Activated CD8-positive, alpha-beta memory T cell treated with anti-CD3 and anti-CD28 coated beads, Interleukin-2, amount 10 ng/mL, durations not matched to agents 7 days and 5 days (primary cell): ENCODE measurements at regions not wholly inside any gene's neighbourhood (a gene's known extent, or its start where the extent isn't known, plus 50 kb on each side); places are given as distances from the start of the nearest gene placed in this dataset.
"Not testable (repeated sequence)": the region's sequence is repeated elsewhere in the genome, so short reads cannot be mapped to it uniquely, and the experiment has no call there.

Source experiments
- ATAC-seq: fragments of 150-1000 bp; cut with Tn5 transposase; one replicate; pipeline ENCODE4 v1.10.0; 2021; ENCODE audit warnings: moderate library complexity
- CTCF ChIA-PET: fragments of 350-600 bp; sonication (Branson Sonifier 250); formaldehyde crosslinking; loops from one replicate; lab custom pipeline; 2021; ENCODE audit warnings: antibody characterized with exemption; lab: Charles Lee
- DNase-seq: peaks from one replicate; pipeline ENCODE4 v3.0.0-alpha.2; 2020
- H3K27ac Mint-ChIP-seq: one replicate; pipeline ENCODE4 v1.8.0; 2021; ENCODE audit warnings: mild to moderate bottlenecking, mixed read lengths
- H3K27me3 Mint-ChIP-seq: one replicate; pipeline ENCODE4 v1.8.0; 2021; ENCODE audit warnings: mixed read lengths
- H3K36me3 Mint-ChIP-seq: one replicate; pipeline ENCODE4 v1.8.0; 2021; ENCODE audit warnings: mild to moderate bottlenecking, mixed read lengths
- H3K4me1 Mint-ChIP-seq: one replicate; pipeline ENCODE4 v1.8.0; 2021; ENCODE audit warnings: mixed read lengths
- H3K4me3 Mint-ChIP-seq: one replicate; pipeline ENCODE4 v1.8.0; 2021; ENCODE audit warnings: mild to moderate bottlenecking, moderate library complexity, mixed read lengths
- H3K9me3 Mint-ChIP-seq: one replicate; pipeline ENCODE4 v1.8.0; 2022; ENCODE audit warnings: low read depth, mixed read lengths

GRCh38 chr10:53485422-53485821 lies 712.8 kb upstream of the MBL2 start:
- H3K27ac Mint-ChIP-seq, H3K4me1 Mint-ChIP-seq: not testable (repeated sequence)

DNA sequence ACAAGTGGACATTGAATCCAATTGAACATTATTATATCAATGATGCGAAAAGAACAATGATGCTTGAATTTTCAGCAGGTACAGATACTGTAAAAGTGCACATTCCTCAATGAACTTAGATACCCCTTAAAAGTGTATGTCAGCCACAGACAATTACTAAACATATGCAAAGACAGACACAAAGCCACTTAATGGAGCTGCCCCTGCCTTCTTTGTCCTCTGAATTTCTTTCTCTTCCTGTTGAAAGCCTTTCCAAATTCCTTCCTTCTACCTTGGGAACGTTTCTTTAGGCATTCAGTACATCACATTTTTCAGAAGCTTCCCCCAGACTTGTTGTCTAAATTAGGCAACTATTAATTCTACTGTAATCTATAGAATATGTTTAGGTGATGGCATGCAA lies 706.8 kb upstream of the MBL2 start:
- Mint-ChIP-seq H3K27ac (no peak overlapping the region), H3K27me3 (no peaks in the 10 kb centered on the region), H3K9me3 (peaks cover 3% of the 10 kb centered on the region), H3K36me3 (no peaks in the 10 kb centered on the region), H3K4me1 (no peaks in the 10 kb centered on the region), H3K4me3 (no peak overlapping the region)
- CTCF ChIA-PET = no interaction called here
- DNase-seq (no peak), ATAC-seq (no peak)

More at GRCh38 chr10:53485422-53485821, 712.8 kb upstream of the MBL2 start:
- H3K4me3 Mint-ChIP-seq, H3K27me3 Mint-ChIP-seq, CTCF ChIA-PET, H3K36me3 Mint-ChIP-seq, DNase-seq, ATAC-seq: not testable (repeated sequence)
- H3K9me3 Mint-ChIP-seq = peaks cover 23% of the 10 kb centered on the region

DNA sequence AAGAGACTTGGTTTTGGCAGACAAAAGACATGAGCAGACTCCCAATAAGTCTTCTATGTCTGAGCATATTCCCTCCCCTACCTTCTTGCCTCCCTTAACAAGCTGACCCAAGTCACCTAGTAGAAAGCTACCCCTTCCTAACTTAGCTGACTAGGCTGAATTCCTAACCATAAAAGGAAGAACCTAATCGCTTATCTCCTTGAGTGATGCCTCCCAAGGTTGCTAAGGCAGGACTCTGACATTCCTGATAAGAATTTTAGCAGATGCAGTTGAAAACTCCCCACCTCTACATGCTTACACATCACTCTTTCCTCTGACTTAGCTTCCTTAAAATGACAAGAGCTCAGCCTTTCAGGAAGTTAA lies 704.7 kb upstream of the MBL2 start:
- no peaks in the 10 kb centered on the region for H3K27me3 Mint-ChIP-seq

GRCh38 chr10:53476650-53477312 lies 704.2 kb upstream of the MBL2 start:
- Mint-ChIP-seq H3K4me3 (no peak overlapping the region), H3K27ac (no peak overlapping the region), H3K4me1 (no peaks in the 10 kb centered on the region), H3K9me3 (peaks cover 5% of the 10 kb centered on the region), H3K27me3 (no peaks in the 10 kb centered on the region), H3K36me3 (no peaks in the 10 kb centered on the region)
- no peak for ATAC-seq
- DNase-seq = no peak
- CTCF ChIA-PET = no interaction called here

More for the DNA sequence above, 704.7 kb upstream of the MBL2 start:
- H3K9me3 Mint-ChIP-seq = peaks cover 5% of the 10 kb centered on the region
- H3K4me3 Mint-ChIP-seq = no peak overlapping the region
- no peak for ATAC-seq
- DNase-seq = no peak
- H3K27ac Mint-ChIP-seq = no peak overlapping the region
- CTCF ChIA-PET = no interaction called here
- no peaks in the 10 kb centered on the region for H3K36me3 Mint-ChIP-seq
- no peaks in the 10 kb centered on the region for H3K4me1 Mint-ChIP-seq

DNA sequence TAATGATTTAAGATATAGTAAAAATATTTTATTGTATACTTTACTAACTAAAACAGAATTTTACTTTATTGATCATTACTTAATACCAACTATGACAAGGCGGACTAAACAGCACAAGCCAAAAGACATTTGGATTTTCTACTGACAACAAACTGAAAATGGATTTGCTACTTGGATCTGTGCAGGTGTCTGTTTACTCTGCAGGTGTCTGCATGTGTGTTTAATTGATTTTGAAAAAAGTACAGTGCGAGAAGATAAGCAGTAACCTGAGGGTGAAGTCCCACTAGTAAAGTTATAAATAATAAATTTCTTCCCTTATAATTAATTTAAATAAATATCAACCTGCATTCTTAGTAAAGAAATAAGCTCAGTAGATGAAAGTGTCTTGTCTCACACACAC lies 696.8 kb upstream of the MBL2 start:
- Mint-ChIP-seq H3K36me3 (no peaks in the 10 kb centered on the region), H3K9me3 (peaks cover 9% of the 10 kb centered on the region), H3K4me3 (no peak overlapping the region), H3K4me1 (no peaks in the 10 kb centered on the region), H3K27ac (no peak overlapping the region), H3K27me3 (no peaks in the 10 kb centered on the region)
- no peak for DNase-seq
- CTCF ChIA-PET = no interaction called here
- no peak for ATAC-seq

- DNase-seq (no peak), ATAC-seq (no peak)
- CTCF ChIA-PET = no interaction called here
- Mint-ChIP-seq H3K27me3 (no peaks in the 10 kb centered on the region), H3K27ac (no peak overlapping the region), H3K4me1 (no peaks in the 10 kb centered on the region), H3K4me3 (no peak overlapping the region), H3K9me3 (peaks cover 13% of the 10 kb centered on the region), H3K36me3 (no peaks in the 10 kb centered on the region)
Observed at GRCh38 chr10:53463539-53463938, 691.0 kb upstream of the MBL2 start.

- DNase-seq = no peak
- ATAC-seq = no peak
Observed at GRCh38 chr10:53458007-53458406, 685.4 kb upstream of the MBL2 start.

DNA sequence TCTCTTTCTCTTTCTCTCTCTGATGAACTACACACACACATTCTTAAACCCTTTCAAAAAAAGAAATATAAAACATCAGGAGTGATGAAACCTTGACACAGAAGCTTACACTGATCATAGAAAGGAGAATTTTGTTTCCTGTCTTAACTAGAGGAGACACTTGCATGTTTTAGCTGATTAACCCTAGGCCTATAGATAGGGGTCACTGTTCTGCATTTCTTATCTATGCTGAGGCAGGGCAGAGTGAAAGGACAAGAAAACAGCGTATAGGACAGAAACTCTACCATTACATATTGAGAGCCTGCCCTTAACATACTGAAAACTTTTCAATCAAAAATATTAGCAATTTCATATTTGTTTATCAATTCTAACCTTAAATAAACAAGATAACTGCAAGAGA lies 680.6 kb upstream of the MBL2 start:
- no peak overlapping the region for H3K27ac Mint-ChIP-seq
- H3K36me3 Mint-ChIP-seq = no peaks in the 10 kb centered on the region
- no peaks in the 10 kb centered on the region for H3K4me1 Mint-ChIP-seq
- CTCF ChIA-PET = no interaction called here
- no peak for DNase-seq
- ATAC-seq = no peak
- no peak overlapping the region for H3K4me3 Mint-ChIP-seq
- H3K9me3 Mint-ChIP-seq = peaks cover 8% of the 10 kb centered on the region
- H3K27me3 Mint-ChIP-seq = no peaks in the 10 kb centered on the region

More at GRCh38 chr10:53458007-53458406, 685.4 kb upstream of the MBL2 start:
- Mint-ChIP-seq H3K27me3 (no peaks in the 10 kb centered on the region), H3K9me3 (peaks cover 2% of the 10 kb centered on the region), H3K4me3 (no peak overlapping the region), H3K27ac (no peak overlapping the region), H3K36me3 (no peaks in the 10 kb centered on the region), H3K4me1 (no peaks in the 10 kb centered on the region)
- CTCF ChIA-PET = no interaction called here

- Mint-ChIP-seq H3K9me3 (peaks cover 10% of the 10 kb centered on the region), H3K27me3 (no peaks in the 10 kb centered on the region), H3K4me1 (no peaks in the 10 kb centered on the region), H3K27ac (no peak overlapping the region), H3K36me3 (no peaks in the 10 kb centered on the region), H3K4me3 (no peak overlapping the region)
- ATAC-seq (no peak), DNase-seq (no peak)
- CTCF ChIA-PET = no interaction called here
Observed at GRCh38 chr10:53447576-53447975, 675.0 kb upstream of the MBL2 start.

- Mint-ChIP-seq H3K27me3 (no peaks in the 10 kb centered on the region), H3K4me1 (no peaks in the 10 kb centered on the region), H3K36me3 (no peaks in the 10 kb centered on the region), H3K27ac (no peak overlapping the region), H3K4me3 (no peak overlapping the region), H3K9me3 (peaks cover 7% of the 10 kb centered on the region)
- DNase-seq (no peak), ATAC-seq (no peak)
- CTCF ChIA-PET = no interaction called here
Observed at GRCh38 chr10:53441843-53442242, 669.3 kb upstream of the MBL2 start.

DNA sequence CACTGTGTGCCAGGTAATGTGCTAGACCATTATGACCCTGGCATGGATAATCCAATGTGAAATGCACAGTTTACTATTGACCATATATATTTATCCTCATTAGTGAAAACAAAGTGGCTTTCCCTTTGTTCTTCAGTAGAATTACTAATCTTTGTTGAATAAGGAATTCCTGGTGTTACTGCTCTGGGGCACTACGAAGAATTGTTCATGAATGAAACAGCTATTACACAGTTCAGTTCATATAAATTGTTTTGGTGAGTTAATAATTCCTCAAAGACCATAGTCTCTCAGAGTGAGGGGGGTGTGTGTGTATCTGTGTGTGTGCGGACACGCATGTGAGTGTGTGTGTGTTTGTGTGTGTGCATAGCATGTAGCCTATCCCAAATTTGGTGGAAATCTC lies 668.0 kb upstream of the MBL2 start:
- H3K9me3 Mint-ChIP-seq = peaks cover 10% of the 10 kb centered on the region

GRCh38 chr10:53439075-53439474 lies 666.5 kb upstream of the MBL2 start:
- ATAC-seq, DNase-seq, H3K4me3 Mint-ChIP-seq, H3K27ac Mint-ChIP-seq, H3K27me3 Mint-ChIP-seq, H3K36me3 Mint-ChIP-seq, H3K4me1 Mint-ChIP-seq, CTCF ChIA-PET, H3K9me3 Mint-ChIP-seq: not testable (repeated sequence)

More for the DNA sequence above, 668.0 kb upstream of the MBL2 start:
- H3K4me1 Mint-ChIP-seq = no peaks in the 10 kb centered on the region
- ATAC-seq (no peak), DNase-seq (no peak)
- H3K27ac Mint-ChIP-seq = no peak overlapping the region
- no peaks in the 10 kb centered on the region for H3K27me3 Mint-ChIP-seq
- no peaks in the 10 kb centered on the region for H3K36me3 Mint-ChIP-seq
- CTCF ChIA-PET = no interaction called here
- no peak overlapping the region for H3K4me3 Mint-ChIP-seq

DNA sequence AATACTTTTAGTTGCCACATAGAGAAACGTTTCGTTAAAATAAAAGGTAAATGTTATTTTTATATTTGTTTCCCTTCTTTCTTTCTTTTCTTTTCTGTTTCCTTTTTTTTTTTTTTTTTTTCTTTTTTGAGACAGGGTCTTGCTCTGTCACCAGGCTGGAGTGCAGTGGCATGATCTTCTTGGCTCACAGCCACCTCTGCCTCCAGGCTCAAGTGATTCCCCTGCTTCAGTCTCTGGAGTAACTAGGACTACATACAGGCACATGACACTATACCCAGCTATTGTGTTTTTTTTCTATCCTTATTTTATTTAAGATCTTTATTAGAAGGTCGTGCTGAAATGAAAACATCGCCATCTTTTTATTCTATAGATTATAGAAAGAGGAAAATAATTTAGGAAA lies 661.8 kb upstream of the MBL2 start:
- DNase-seq (no peak), ATAC-seq (no peak)
- Mint-ChIP-seq H3K9me3 (peaks cover 9% of the 10 kb centered on the region), H3K4me3 (no peak overlapping the region), H3K4me1 (no peaks in the 10 kb centered on the region), H3K27me3 (no peaks in the 10 kb centered on the region), H3K36me3 (no peaks in the 10 kb centered on the region), H3K27ac (no peak overlapping the region)
- CTCF ChIA-PET = no interaction called here

GRCh38 chr10:53432035-53432434 lies 659.5 kb upstream of the MBL2 start:
- peaks cover 12% of the 10 kb centered on the region for H3K9me3 Mint-ChIP-seq
- H3K27ac Mint-ChIP-seq = no peak overlapping the region
- H3K27me3 Mint-ChIP-seq = no peaks in the 10 kb centered on the region
- DNase-seq (no peak), ATAC-seq (no peak)
- no peak overlapping the region for H3K4me3 Mint-ChIP-seq
- H3K36me3 Mint-ChIP-seq = no peaks in the 10 kb centered on the region
- CTCF ChIA-PET = no interaction called here
- no peaks in the 10 kb centered on the region for H3K4me1 Mint-ChIP-seq

DNA sequence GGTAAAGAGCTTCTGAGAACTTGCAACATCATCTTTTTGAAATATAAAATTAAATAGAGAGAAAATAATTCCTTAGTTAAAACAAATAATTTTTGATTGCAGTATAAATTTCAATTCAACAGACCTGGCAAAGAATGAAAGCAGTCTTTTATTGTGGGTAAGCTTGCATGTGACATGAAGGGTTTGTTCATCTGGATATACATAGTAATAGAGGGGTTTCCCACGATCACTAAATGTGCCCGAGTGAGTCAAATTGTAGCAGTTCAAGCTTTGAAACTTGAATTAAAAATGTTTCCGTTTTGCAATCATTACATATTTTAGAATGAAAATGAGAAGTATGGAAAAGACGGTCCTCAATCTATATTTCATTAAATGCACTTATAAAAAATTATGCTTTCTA lies 658.4 kb upstream of the MBL2 start:
- CTCF ChIA-PET = no interaction called here
- H3K4me3 Mint-ChIP-seq = no peak overlapping the region
- no peak overlapping the region for H3K27ac Mint-ChIP-seq
- no peak for ATAC-seq
- peaks cover 8% of the 10 kb centered on the region for H3K9me3 Mint-ChIP-seq
- no peaks in the 10 kb centered on the region for H3K36me3 Mint-ChIP-seq
- no peaks in the 10 kb centered on the region for H3K4me1 Mint-ChIP-seq
- DNase-seq = no peak
- H3K27me3 Mint-ChIP-seq = no peaks in the 10 kb centered on the region
